Keratinocyte (primary cell): ENCODE measurements at regions not wholly inside any gene's neighbourhood (a gene's known extent, or its start where the extent isn't known, plus 50 kb on each side); places are given as distances from the start of the nearest gene placed in this dataset.

Experiments used
- DNase-seq: peaks from one replicate; pipeline ENCODE4 v3.0.0-alpha.2; 2011; ENCODE audit warnings: low read depth, missing footprints, low spot score
- FAIRE-seq: peaks from 2 replicates; lab custom pipeline; 2011; peaks lifted over from hg19 to GRCh38; lab: Jason Lieb, UNC
- H2AFZ ChIP-seq: 2 replicates; pipeline ENCODE4 v1.6.0; 2012; ENCODE audit warnings: low read length, control low read depth, inconsistent platforms; ENCODE audit not compliant: control insufficient read depth
- H3K27ac ChIP-seq: 2 replicates; pipeline ENCODE4 v1.5.1; 2011; ENCODE audit warnings: low read length; ENCODE audit not compliant: control insufficient read depth, insufficient read depth
- H3K27me3 ChIP-seq: 3 replicates; pipeline ENCODE4 v1.6.0; 2011; ENCODE audit warnings: low read length; ENCODE audit not compliant: control insufficient read depth, insufficient read depth; ENCODE audit errors: extremely low read depth
- H3K36me3 ChIP-seq, 2 experiments: 2 replicates in 1 of 2; 3 replicates in 1 of 2; pipeline ENCODE4 v1.5.1; 2011; ENCODE audit warnings: low read length in 2 of 2, mild to moderate bottlenecking in 1 of 2; ENCODE audit not compliant: control insufficient read depth in 2 of 2, insufficient read depth in 2 of 2; ENCODE audit errors: extremely low read depth in 1 of 2
- H3K4me1 ChIP-seq: 3 replicates; pipeline ENCODE4 v1.5.1; 2011; ENCODE audit warnings: low read length; ENCODE audit not compliant: control insufficient read depth, insufficient read depth; ENCODE audit errors: extremely low read depth
- H3K4me2 ChIP-seq: 3 replicates; pipeline ENCODE4 v1.6.0; 2011; ENCODE audit warnings: low read depth, low read length; ENCODE audit not compliant: control insufficient read depth, insufficient read depth; ENCODE audit errors: extremely low read depth
- H3K4me3 ChIP-seq, 3 experiments: fragments of 200-600 bp in 1 of 3; sonication (generic) in 1 of 3; 2 replicates in 2 of 3; 3 replicates in 1 of 3; pipeline ENCODE4 v1.5.1; 2011 to 2016; ENCODE audit warnings: low read length in 3 of 3, mild to moderate bottlenecking in 3 of 3, control low read depth in 2 of 3, inconsistent platforms in 1 of 3, low read depth in 1 of 3, mixed read lengths in 1 of 3, mixed run types in 1 of 3, moderate library complexity in 1 of 3; ENCODE audit not compliant: control insufficient read depth in 2 of 3, insufficient read depth in 2 of 3; ENCODE audit errors: extremely low read depth in 1 of 3
- H3K79me2 ChIP-seq: 2 replicates; pipeline ENCODE4 v1.6.0; 2012; ENCODE audit warnings: low read length; ENCODE audit not compliant: control insufficient read depth, insufficient read depth
- H3K9ac ChIP-seq: 3 replicates; pipeline ENCODE4 v1.6.0; 2011; ENCODE audit warnings: low read length; ENCODE audit not compliant: control insufficient read depth, insufficient read depth; ENCODE audit errors: extremely low read depth
- H3K9me1 ChIP-seq: 3 replicates; pipeline ENCODE4 v1.6.0; 2011; ENCODE audit warnings: low read length; ENCODE audit not compliant: control insufficient read depth, insufficient read depth; ENCODE audit errors: extremely low read depth
- H3K9me3 ChIP-seq: 2 replicates; pipeline ENCODE4 v1.5.1; 2012; ENCODE audit warnings: low read depth, low read length; ENCODE audit not compliant: control insufficient read depth
- H4K20me1 ChIP-seq: 3 replicates; pipeline ENCODE4 v1.6.0; 2011; ENCODE audit warnings: low read length; ENCODE audit not compliant: control insufficient read depth, insufficient read depth; ENCODE audit errors: extremely low read depth
- EZH2 ChIP-seq: IDR thresholded peaks from one replicate; pipeline ENCODE4 v1.6.1; 2012; ENCODE audit warnings: inconsistent platforms, mild to moderate bottlenecking, low read length, moderate library complexity
- dilution Hi-C: fragments of 300-500 bp; cut with MboI; formaldehyde crosslinking; loops from one replicate; pipeline ENCODE4 v1.7.0; 2020; ENCODE audit warnings: low sequenced_read_pairs; ENCODE audit not compliant: extremely low pct_ligation_motif_present
- TF ChIP-seq, protein P1 (sequence below), 3 experiments: IDR thresholded peaks in 1 of 3; conservative IDR thresholded peaks in 1 of 3; optimal IDR thresholded peaks in 1 of 3; 2 replicates in 2 of 3; 3 replicates in 1 of 3; pipeline versions ENCODE3 to v1.5.1; 2011; ENCODE audit warnings: low read length in 3 of 3, mild to moderate bottlenecking in 3 of 3, moderate library complexity in 2 of 3, control low read depth in 1 of 3, inconsistent platforms in 1 of 3; ENCODE audit not compliant: insufficient read depth in 2 of 3; ENCODE audit errors: extremely low read depth in 1 of 3

DNA sequence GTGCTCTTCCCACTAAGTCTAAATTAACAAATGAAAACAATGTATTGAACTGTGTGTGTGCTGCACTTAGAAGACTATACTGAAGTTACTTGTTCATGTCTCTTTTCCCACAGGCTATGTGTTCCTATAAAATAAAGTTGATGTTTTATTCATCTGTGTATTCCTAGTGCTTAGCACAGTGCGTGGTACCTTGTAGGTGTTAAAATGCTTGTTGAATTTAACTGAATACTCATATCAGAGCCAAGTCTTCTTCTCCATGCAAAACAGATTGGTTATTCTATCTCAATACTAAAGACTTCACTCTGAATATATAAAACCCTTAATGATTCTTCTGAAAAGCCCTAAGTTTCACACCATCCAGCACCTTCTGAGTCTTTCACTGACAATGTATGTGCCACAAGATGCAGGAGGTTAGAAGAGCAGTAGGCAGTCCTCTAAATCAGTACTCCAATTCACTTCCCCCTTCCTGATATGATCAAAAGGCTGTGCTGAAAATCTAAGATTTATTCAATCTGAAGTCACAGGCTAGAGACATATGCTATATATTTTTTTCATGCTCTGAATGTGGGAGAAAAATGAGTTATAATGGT, 231.7 kb upstream of the CCDC150 start:
- Histone ChIP-seq H2AFZ (no peak overlapping the region), H3K4me3 (no peak overlapping the region), H4K20me1 (no peaks in the 10 kb centered on the region), H3K36me3 (no peaks in the 10 kb centered on the region), H3K9ac (no peak overlapping the region), H3K27me3 (no peaks in the 10 kb centered on the region), H3K4me2 (no peak overlapping the region), H3K9me3 (no peaks in the 10 kb centered on the region), H3K4me1 (no peaks in the 10 kb centered on the region), H3K79me2 (no peaks in the 10 kb centered on the region), H3K9me1 (no peaks in the 10 kb centered on the region), H3K27ac (no peak overlapping the region)
- FAIRE-seq, result no peak
- dilution Hi-C loops, result no loop called here
- TF ChIP-seq, protein P1, sequence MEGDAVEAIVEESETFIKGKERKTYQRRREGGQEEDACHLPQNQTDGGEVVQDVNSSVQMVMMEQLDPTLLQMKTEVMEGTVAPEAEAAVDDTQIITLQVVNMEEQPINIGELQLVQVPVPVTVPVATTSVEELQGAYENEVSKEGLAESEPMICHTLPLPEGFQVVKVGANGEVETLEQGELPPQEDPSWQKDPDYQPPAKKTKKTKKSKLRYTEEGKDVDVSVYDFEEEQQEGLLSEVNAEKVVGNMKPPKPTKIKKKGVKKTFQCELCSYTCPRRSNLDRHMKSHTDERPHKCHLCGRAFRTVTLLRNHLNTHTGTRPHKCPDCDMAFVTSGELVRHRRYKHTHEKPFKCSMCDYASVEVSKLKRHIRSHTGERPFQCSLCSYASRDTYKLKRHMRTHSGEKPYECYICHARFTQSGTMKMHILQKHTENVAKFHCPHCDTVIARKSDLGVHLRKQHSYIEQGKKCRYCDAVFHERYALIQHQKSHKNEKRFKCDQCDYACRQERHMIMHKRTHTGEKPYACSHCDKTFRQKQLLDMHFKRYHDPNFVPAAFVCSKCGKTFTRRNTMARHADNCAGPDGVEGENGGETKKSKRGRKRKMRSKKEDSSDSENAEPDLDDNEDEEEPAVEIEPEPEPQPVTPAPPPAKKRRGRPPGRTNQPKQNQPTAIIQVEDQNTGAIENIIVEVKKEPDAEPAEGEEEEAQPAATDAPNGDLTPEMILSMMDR (optimal IDR thresholded peaks at IDR 0.05 in 1 of 3, IDR thresholded peaks at IDR 0.05 in 1 of 3, conservative IDR thresholded peaks at IDR 0.05 in 1 of 3; ENCODE audit: extremely low read depth in 1 of 3, insufficient read depth in 2 of 3, low read length in 3 of 3), result no peak
- TF ChIP-seq EZH2, result no peak
- DNase-seq, result no peak

DNA sequence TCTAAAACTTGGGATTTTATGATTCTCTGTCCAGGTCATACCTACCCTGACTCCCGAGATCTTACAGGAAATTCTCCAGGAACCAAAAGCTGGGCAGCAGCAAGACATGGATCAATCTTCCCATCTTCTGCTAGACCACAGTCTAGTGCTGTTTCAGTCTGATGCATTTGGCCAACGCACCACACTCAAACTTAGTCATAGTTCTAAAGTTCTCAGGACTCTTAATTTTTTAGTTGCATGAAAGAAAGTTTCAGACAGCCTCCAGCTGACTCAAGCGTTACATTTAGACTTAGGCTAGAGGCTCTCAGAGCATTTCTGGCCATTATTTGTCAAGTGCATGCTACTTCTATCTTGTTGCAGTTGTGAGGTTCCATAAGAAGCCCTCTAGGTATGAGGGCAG, 230.1 kb upstream of the CCDC150 start:
- no peaks in the 10 kb centered on the region for H3K9me3 ChIP-seq
- no peaks in the 10 kb centered on the region for H3K27me3 ChIP-seq

More for the DNA sequence above, 230.1 kb upstream of the CCDC150 start:
- no peaks in the 10 kb centered on the region for H3K79me2 ChIP-seq
- FAIRE-seq, result no peak
- dilution Hi-C loops, result no loop called here
- H3K27ac ChIP-seq, result no peak overlapping the region
- TF ChIP-seq, protein P1 (optimal IDR thresholded peaks at IDR 0.05 in 1 of 3, IDR thresholded peaks at IDR 0.05 in 1 of 3, conservative IDR thresholded peaks at IDR 0.05 in 1 of 3; ENCODE audit: extremely low read depth in 1 of 3, insufficient read depth in 2 of 3, low read length in 3 of 3), result no peak
- no peak for TF ChIP-seq EZH2
- no peak overlapping the region for H3K4me3 ChIP-seq
- H3K36me3 ChIP-seq, result no peaks in the 10 kb centered on the region
- H3K9me1 ChIP-seq, result no peaks in the 10 kb centered on the region
- H3K4me2 ChIP-seq, result no peak overlapping the region
- no peak overlapping the region for H2AFZ ChIP-seq
- no peaks in the 10 kb centered on the region for H4K20me1 ChIP-seq
- H3K4me1 ChIP-seq, result no peaks in the 10 kb centered on the region
- DNase-seq, result no peak
- H3K9ac ChIP-seq, result no peak overlapping the region
